CD14-positive monocyte (primary cell): ENCODE measurements at regions not wholly inside any gene's neighbourhood (a gene's known extent, or its start where the extent isn't known, plus 50 kb on each side); places are given as distances from the start of the nearest gene placed in this dataset.
"Not testable (repeated sequence)": the region's sequence is repeated elsewhere in the genome, so short reads cannot be mapped to it uniquely, and the experiment has no call there.

Experiments used
- DNase-seq, 3 donors: peaks; one replicate each; pipeline ENCODE4 v3.0.0-alpha.2; 2011 to 2022
- H2AFZ ChIP-seq: 2 replicates; pipeline ENCODE4 v1.6.0; 2012; ENCODE audit warnings: mild to moderate bottlenecking, low read depth, low read length, inconsistent platforms; ENCODE audit not compliant: insufficient read depth, poor library complexity, severe bottlenecking
- H3K27ac ChIP-seq, 2 donors: 1 replicate in 1 of 2; 2 replicates in 1 of 2; pipeline ENCODE4 v1.5.1; 2012 to 2013; ENCODE audit warnings: low read length in 2 of 2, control low read depth in 1 of 2, inconsistent platforms in 1 of 2, low read depth in 1 of 2, mild to moderate bottlenecking in 1 of 2
- H3K27me3 ChIP-seq, 2 donors: one replicate each; pipeline versions ENCODE4 v1.6.0 to v1.6.1; 2011 to 2013; ENCODE audit warnings: low read length in 2 of 2; ENCODE audit not compliant: control insufficient read depth in 2 of 2, insufficient read depth in 2 of 2
- H3K36me3 ChIP-seq, 2 donors: replicated peaks in 1 of 2; 1 replicate in 1 of 2; 2 replicates in 1 of 2; pipeline versions ENCODE4 v1.5.1 to v1.6.1; 2012 to 2013; ENCODE audit warnings: low read length in 2 of 2, control low read depth in 1 of 2, inconsistent platforms in 1 of 2, mild to moderate bottlenecking in 1 of 2; ENCODE audit not compliant: insufficient read depth in 2 of 2, control insufficient read depth in 1 of 2
- H3K4me1 ChIP-seq, 2 donors: 1 replicate in 1 of 2; 2 replicates in 1 of 2; pipeline versions ENCODE4 v1.5.1 to v1.6.1; 2012 to 2013; ENCODE audit warnings: low read length in 2 of 2, control low read depth in 1 of 2, inconsistent platforms in 1 of 2, mild to moderate bottlenecking in 1 of 2, moderate library complexity in 1 of 2; ENCODE audit not compliant: insufficient read depth in 2 of 2, control insufficient read depth in 1 of 2
- H3K4me2 ChIP-seq: replicated peaks from 2 replicates; pipeline ENCODE3; 2012; ENCODE audit warnings: low read length, moderate library complexity, mild to moderate bottlenecking; ENCODE audit not compliant: poor library complexity, severe bottlenecking; ENCODE audit errors: extremely low read depth
- H3K4me3 ChIP-seq, 3 experiments: fragments of 200-600 bp in 1 of 3; sonication (generic) in 1 of 3; replicated peaks in 1 of 3; 1 replicate in 2 of 3; 2 replicates in 1 of 3; pipeline ENCODE4 v1.5.1; 2011 to 2013; ENCODE audit warnings: low read length in 3 of 3, mild to moderate bottlenecking in 3 of 3, control low read depth in 2 of 3, low read depth in 2 of 3, inconsistent platforms in 1 of 3, moderate library complexity in 1 of 3
- H3K79me2 ChIP-seq: 2 replicates; pipeline ENCODE4 v1.6.0; 2012; ENCODE audit warnings: mild to moderate bottlenecking, control low read depth, inconsistent platforms, low read length, moderate library complexity; ENCODE audit not compliant: insufficient read depth
- H3K9ac ChIP-seq: 2 replicates; pipeline ENCODE4 v1.6.0; 2017; ENCODE audit warnings: low read length, mild to moderate bottlenecking; ENCODE audit not compliant: insufficient read depth, poor library complexity, severe bottlenecking
- H3K9me3 ChIP-seq, 2 donors: replicated peaks in 1 of 2; 1 replicate in 1 of 2; 2 replicates in 1 of 2; pipeline versions ENCODE4 v1.5.1 to v1.6.1; 2012 to 2013; ENCODE audit warnings: low read length in 2 of 2, control low read depth in 1 of 2; ENCODE audit not compliant: control insufficient read depth in 1 of 2, insufficient read depth in 1 of 2
- H4K20me1 ChIP-seq: 2 replicates; pipeline ENCODE4 v1.6.0; 2012; ENCODE audit warnings: mild to moderate bottlenecking, low read length, control low read depth, moderate library complexity; ENCODE audit not compliant: insufficient read depth
- H3K27ac Mint-ChIP-seq, 7 donors: one replicate each; pipeline ENCODE4 v1.8.0; 2020; ENCODE audit warnings: mild to moderate bottlenecking in 7 of 7, mixed read lengths in 7 of 7, moderate library complexity in 6 of 7, inconsistent platforms in 2 of 7
- H3K27me3 Mint-ChIP-seq, 3 donors: one replicate each; pipeline ENCODE4 v1.8.0; 2021 to 2022; ENCODE audit warnings: low read depth in 3 of 3, mild to moderate bottlenecking in 3 of 3, mixed read lengths in 3 of 3, moderate library complexity in 3 of 3, inconsistent platforms in 1 of 3
- H3K36me3 Mint-ChIP-seq, 2 donors: one replicate each; pipeline ENCODE4 v1.8.0; 2020; ENCODE audit warnings: mixed read lengths in 2 of 2, inconsistent platforms in 1 of 2, mild to moderate bottlenecking in 1 of 2
- H3K4me1 Mint-ChIP-seq: one replicate; pipeline ENCODE4 v1.8.0; 2020; ENCODE audit warnings: mild to moderate bottlenecking, mixed read lengths
- H3K4me3 Mint-ChIP-seq, 2 donors: one replicate each; pipeline ENCODE4 v1.8.0; 2020; ENCODE audit warnings: mild to moderate bottlenecking in 2 of 2, mixed read lengths in 2 of 2, moderate library complexity in 1 of 2
- H3K9me3 Mint-ChIP-seq, 7 donors: one replicate each; pipeline ENCODE4 v1.8.0; 2020 to 2022; ENCODE audit warnings: mixed read lengths in 7 of 7, mild to moderate bottlenecking in 6 of 7, moderate library complexity in 6 of 7, inconsistent platforms in 2 of 7
- CTCF ChIP-seq: fragments of 200-600 bp; IDR thresholded peaks from one replicate; pipeline ENCODE4 v1.8.0; 2022; ENCODE audit warnings: antibody characterized with exemption, mild to moderate bottlenecking
- WGBS: methylation state at CpG from one replicate; pipeline ENCODE4 v1.1.5; 2013; ENCODE audit warnings: missing lambda C conversion rate; ENCODE audit not compliant: insufficient coverage; 5-methylcytosine and 5-hydroxymethylcytosine counted together
- intact Hi-C, 2 donors: fragments of 100-400 bp; cut with micrococcal nuclease; formaldehyde crosslinking; loops; one replicate each; pipeline versions ENCODE4 v1.15.0 to v1.15.1; 2023

DNA sequence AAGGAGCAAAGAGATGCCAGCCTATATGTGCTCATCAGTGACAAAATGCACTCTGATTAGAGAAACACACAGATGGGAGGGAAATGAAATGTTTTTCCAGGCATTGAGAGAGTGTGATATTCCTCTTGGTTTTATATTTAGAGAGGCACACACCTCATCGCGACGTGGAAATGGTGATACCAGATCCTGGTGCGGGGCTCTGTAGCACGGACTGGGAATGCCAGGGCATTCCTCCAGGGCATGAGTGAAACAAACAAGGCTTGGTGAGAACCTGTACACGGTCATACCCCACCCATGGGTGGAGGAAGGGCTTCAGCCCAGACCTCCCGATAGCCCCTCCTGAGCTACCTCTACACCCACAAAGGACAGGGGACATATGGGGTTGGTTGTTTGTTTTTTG lies 280.2 kb downstream of the C16orf95 start:
- Histone ChIP-seq H2AFZ (no peak overlapping the region), H3K9ac (no peak overlapping the region), H3K79me2 (no peaks in the 10 kb centered on the region), H3K27ac (no peak overlapping the region), H3K4me2 (no peak overlapping the region), H3K4me3 (no peak overlapping the region), H3K27me3 (no peaks in the 10 kb centered on the region), H4K20me1 (no peaks in the 10 kb centered on the region), H3K4me1 (no peaks in the 10 kb centered on the region), H3K36me3 (no peaks in the 10 kb centered on the region), H3K9me3 (no peaks in the 10 kb centered on the region)
- intact Hi-C loops, result no loop called here
- WGBS, result 96% methylated on average over 5 of the region's 7 CpGs
- Mint-ChIP-seq H3K27me3 (peaks cover 8 to 14% (median 9%) of the 10 kb centered on the region in 3 donors), H3K36me3 (no peaks in the 10 kb centered on the region), H3K4me3 (no peak overlapping the region), H3K9me3 (peaks cover 0 to 2% (median 0%) of the 10 kb centered on the region in 7 donors), H3K4me1 (peaks cover 3% of the 10 kb centered on the region), H3K27ac (no peak overlapping the region)
- TF ChIP-seq CTCF, result no peak
- DNase-seq, result no peak

- H3K27me3 ChIP-seq, H3K9ac ChIP-seq, H3K27ac Mint-ChIP-seq, H3K4me3 Mint-ChIP-seq, H3K4me3 ChIP-seq, H4K20me1 ChIP-seq, H3K9me3 ChIP-seq, H3K27ac ChIP-seq, H3K36me3 ChIP-seq, H3K36me3 Mint-ChIP-seq, H3K4me1 ChIP-seq, H3K79me2 ChIP-seq, H3K4me2 ChIP-seq, H3K9me3 Mint-ChIP-seq, DNase-seq, intact Hi-C loops, H2AFZ ChIP-seq: not testable (repeated sequence)
- H3K4me1 Mint-ChIP-seq, result peaks cover 17% of the 10 kb centered on the region
- 85% methylated on average over 3 of the region's 3 CpGs for WGBS
- H3K27me3 Mint-ChIP-seq, result peaks cover 4 to 20% (median 14%) of the 10 kb centered on the region in 3 donors
Observed at GRCh38 chr16:87038528-87038927, 278.7 kb downstream of the C16orf95 start.
